ENCODE measurements at regions not wholly inside any gene's neighbourhood (a gene's known extent, or its start where the extent isn't known, plus 50 kb on each side); places are given as distances from the start of the nearest gene placed in this dataset.

DNA sequence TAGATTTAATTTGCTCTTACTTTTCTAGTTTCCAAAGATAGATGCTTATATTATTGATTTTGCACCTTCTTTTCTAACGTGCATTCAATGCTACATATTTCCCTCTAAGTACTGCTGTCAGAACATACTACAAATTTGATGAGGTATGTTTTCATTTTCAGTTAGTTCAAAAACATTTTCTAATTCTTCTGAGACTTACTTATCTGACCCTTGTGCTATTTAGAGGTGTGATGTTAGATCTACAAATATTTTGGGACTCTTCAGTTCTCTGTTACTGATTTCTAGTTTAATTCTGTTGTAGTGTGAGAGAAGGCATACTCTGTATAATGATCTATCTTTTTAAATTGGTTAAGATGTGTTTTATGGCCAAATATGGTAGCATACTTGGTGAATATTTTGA is 97.8 kb upstream of the TMEM168 start:
- intact Hi-C loops (cut with micrococcal nuclease), result no loop called here

DNA sequence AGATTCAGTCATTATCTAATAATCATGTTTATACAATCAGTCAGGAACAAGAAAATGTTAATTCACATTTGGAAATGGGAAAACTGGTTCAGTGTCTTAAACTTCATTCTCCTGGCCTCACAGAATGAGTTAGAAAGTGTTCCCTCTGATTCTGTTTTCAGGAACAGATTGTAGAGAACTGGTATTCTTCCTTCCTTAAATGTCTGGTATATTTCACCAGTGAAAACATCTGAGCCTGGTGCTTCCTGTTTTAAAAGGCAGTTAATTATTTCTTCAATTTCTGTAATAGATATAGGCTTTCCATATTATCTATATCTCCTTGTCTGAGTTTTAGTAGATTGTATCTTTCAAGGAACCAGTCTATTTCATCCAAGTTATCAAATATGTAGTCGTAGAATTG is 97.1 kb upstream of the TMEM168 start:
- intact Hi-C loops (cut with micrococcal nuclease), result no loop called here

DNA sequence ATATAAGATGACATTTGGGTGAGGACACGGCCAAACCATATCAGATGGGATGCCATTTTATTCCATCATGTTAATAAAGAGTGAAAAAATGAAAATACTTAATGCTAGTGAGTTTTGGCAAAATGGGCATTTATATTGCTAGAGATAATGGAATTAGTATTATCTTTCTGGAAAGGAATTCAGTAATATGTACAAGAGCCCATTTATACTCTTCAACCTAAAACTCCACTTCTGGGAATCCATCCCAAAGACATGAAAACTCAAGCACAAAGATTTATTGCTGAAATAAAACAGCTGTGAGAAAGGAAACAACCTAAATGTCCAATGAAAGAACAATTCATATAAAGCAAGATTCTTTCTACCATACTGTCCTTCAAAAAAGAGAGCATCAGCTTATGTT is 96.0 kb upstream of the TMEM168 start:
- intact Hi-C loops (cut with micrococcal nuclease), result no loop called here

DNA sequence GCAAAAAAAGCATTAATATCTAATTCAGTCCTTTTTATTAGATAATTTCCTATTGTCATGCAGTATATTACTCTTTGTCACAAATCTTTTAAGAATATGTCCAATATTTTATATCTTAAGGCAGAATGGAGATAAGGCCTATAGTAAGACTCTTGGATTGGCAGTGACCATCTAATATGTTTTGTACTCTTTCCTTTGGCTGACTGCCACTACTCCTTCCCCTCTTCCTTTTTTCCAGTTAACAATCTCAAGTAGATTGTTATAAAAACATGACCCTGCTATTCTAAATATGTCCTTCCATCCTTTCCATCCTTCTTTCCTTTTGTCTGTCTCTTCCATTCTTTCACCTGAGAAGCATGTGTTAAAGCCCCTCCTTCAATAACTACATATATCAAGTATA is 92.8 kb upstream of the TMEM168 start:
- intact Hi-C loops (cut with micrococcal nuclease), result no loop called here

DNA sequence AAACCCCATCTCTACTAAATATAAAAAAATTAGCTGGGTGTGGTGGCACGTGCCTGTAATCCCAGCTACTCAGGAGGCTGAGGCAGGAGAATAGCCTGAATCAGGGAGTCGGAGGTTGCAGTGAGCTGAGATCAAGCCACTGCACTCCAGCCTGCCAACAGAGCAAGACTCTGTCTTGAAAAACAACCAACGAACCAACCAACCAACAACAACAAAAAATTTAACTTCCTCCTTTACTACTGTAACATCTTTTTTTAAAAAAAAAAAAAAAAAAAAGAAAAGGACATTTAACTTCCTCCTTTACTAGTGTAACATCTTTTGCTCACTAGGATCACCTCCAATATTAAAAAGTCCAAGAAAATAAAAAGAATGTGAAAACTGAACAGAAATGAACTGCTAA is 92.3 kb upstream of the TMEM168 start:
- intact Hi-C loops (cut with micrococcal nuclease), result no loop called here

DNA sequence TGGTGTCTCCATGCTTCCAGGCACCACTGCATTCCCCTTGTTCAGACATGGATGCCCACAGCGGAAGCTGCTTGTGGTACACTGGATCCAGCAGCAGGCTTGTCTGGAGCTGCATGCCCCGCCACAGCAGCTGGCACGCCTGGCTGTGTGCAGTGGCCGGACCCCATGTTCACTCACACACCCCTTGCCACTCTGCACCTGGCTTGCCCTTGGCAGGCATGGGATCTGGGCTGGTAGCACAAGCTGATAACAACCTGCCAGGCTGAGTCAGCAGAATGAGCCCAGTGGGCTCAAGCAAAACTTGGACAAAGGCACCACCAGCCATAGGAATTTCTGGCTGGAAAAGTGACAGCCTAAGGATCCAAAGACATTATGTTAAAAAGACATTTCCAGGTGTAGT is 91.8 kb upstream of the TMEM168 start:
- intact Hi-C loops (cut with micrococcal nuclease), result no loop called here

DNA sequence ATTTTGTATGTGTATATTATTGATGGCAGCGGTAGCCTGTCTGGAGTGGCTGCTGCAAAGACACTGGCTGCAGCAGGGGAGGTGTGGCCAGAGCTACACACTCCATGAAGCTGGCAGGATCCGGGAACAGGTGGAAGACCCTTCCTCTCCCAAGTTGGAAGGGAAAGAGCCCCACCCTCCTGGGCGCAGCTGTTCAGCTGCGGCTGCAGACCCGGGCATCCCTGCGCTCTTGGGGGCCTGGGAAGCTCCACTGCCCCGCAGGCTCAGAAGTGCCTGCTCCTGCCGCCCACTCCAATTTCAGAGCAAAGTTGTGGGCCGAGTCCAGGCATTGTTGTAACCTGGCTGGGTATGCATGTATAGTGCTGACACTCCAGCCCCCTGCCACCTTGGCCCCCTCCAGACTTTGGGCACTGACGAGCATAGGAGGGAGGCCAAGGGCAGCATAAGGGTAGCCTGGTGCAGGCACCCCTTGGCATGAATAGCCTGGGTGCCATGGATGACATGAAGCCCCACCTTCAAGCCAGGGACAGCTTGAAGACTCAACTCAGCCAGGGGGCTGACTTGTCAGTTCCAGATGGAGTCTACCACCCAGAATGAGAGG is 90.7 kb upstream of the TMEM168 start:
- intact Hi-C loops (cut with micrococcal nuclease), result no loop called here

DNA sequence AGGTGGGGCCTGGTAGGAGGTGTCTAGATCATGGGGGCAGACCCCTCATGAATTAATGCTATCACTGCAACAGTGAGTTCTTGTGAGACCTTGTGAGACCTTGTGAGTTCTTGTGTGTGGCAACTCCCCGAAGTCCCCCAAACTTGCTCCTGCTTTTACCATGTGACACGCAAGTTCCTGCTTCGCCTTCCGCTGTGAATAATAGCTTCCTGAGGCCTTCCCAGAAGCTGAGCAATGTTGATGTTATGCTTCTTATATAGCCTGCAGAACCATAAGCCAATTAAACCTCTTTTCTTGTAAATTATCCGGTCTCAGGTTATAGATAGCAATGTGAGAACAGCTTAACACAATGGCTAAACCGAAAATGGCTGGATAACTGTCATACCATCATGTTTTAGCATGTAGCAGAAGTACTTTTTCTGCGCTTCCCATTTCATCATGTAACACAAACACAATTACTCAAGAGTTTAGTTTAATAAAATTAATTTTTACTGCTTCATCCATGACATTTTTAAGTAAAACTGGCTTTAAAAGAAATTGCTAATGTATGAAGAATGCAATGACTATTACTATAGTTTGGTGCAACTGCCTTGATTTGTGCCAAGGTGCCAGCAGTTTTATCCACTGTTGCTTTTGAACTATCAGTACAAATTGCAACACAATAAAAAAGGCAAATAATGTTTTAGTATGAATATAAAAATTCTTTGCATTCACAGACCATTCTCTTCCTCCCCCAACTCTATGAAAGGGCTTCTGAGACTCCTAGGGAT is 87.7 kb upstream of the TMEM168 start:
- intact Hi-C loops (cut with micrococcal nuclease), result no loop called here

DNA sequence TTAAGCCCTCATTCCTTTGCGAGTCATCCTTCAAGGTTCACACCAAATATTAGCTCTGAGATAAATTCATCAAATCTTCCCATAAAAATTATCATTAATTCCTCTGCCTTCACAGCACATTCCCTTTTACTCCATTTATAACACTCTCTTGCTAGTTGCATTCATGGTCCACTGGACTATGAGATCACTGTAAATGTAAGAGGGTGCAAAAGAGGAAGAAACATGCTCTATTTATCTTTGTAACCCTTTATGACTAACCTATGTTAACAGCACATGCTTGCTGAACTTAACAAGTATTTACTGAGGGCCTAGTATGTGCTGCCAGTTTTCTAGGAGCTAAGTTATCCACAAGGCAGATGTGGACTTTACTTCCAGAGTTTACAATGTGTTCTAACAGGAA is 86.7 kb upstream of the TMEM168 start:
- intact Hi-C loops (cut with micrococcal nuclease), result no loop called here

DNA sequence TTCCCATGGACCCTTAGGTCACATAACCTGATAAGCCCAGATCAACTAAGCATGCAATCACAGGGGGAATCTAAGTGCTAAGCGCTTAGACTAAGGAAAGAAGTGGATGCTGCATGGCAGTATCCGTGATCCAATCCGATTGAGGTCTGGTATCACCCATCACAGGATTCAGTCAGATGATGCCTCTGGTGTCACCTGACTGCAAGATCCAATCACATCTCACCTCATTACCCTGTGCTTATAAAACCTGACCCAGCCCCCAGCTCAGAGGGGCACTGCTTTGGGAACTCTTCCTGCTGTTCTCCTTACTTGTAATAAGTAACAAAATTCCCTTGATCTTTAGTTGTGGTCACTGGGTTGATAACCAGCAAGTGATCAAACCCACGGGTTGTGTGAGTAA is 84.7 kb upstream of the TMEM168 start:
- intact Hi-C loops (cut with micrococcal nuclease), result no loop called here

DNA sequence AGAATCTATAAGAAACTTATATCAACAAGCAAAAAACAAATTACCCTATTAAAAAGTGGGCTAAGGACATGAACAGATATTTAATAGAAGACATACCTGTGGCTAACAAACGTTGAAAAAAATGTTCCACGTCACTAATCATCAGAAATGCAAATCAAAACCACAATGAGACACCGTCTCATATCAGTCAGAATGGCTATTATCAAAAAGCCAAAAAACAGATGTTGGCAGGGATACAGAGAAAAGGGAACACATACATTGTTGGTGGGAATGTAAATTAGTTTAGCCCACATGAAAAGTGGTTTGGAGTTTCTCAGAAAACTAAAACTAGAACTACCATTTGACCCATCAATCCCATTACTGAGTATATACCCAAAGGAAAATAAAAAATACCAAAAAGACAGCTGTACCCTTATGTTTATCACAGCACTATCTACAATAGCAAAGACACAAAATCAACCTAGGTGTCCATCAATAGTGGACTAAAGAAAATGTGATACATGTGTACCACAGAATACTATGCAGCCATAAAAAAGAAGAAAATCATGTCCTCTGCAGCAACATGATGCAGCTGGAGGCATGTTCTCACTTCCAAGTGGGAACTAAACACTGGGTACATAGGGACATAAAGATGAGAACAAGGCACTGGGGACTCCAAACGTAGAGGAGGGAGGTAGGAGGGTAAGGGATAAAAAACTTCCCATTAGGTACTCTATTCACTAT is 83.8 kb upstream of the TMEM168 start:
- intact Hi-C loops (cut with micrococcal nuclease), result no loop called here

DNA sequence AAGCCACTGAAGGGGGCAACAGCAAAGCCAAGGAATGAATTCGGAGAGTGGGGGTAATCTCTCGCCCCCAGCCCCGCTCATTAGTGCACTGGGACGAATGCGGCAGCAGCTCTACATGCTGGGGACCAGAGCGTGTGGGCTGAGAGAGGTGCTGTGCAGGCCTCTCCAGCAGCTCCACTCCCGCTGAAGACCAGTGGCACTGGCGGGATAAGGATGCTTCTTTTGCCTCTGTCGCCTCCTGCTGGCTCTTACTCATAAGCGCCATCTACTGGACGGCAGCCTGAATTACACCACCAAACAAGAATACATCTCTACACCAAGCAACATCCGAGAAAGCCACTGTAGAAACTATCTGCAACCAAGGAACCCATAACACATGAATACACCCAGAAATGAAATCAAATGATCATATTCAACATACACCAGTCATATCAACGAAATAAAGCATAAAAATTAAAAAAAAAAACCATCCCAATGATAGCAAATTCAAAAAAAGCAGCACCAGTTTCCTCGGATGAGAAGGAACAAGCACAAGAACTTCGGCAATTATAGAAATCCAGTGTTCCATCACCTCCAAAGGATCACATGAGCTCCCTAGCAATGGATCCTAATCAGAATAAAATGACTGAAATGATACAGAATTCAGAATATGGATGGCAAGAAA is 79.0 kb upstream of the TMEM168 start:
- intact Hi-C loops (cut with micrococcal nuclease), result loop anchor here (1.0 to 5.0 kb wide), 3 partner anchors 77 to 319 kb away; partner anchors contain the start of gene TMEM168

DNA sequence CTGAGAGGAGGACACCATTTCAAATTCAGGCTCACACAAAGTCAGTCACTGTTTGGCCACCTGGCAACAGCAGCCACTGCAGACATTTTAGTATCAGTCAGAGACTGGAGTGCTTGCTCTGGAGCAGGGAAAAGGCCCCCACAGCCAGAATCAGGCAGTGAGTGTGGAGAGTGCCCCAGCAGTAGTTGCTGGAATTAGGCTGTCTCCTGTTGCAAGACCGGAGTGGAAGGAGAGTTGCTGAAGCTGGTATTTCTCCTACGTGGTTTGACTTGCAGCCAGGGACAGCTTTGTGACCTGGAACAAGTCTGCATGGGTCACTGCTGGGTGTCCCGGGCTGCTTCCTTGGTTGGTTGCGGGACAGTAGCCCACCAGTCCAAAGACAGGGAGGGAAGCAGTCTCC is 78.4 kb upstream of the TMEM168 start:
- intact Hi-C loops (cut with micrococcal nuclease), result loop anchor here (1.0 to 5.0 kb wide), 3 partner anchors 76 to 318 kb away; partner anchors contain the start of gene TMEM168

DNA sequence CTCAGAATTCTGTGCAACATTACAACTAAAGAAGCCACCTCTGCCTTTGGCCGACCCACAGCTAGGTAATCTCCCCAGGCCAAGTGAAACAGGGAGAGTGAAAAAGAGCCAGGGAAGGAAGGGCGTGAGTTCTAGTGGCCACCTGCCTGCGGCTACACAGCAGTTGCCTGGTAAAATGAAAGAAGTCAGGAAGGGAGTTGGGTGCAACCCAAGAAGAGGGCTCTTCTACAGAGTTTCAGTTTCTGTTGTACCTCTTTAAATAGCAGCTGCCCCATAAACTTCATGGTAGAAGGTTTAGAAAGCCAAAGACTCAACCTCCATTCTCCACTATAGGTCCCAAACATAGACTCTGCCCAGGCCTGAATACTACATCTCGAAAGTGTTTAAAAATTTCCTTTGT is 76.2 kb upstream of the TMEM168 start:
- intact Hi-C loops (cut with micrococcal nuclease), result loop anchor here (5.0 kb wide), 2 partner anchors 74 to 114 kb away; partner anchors contain the start of gene TMEM168

DNA sequence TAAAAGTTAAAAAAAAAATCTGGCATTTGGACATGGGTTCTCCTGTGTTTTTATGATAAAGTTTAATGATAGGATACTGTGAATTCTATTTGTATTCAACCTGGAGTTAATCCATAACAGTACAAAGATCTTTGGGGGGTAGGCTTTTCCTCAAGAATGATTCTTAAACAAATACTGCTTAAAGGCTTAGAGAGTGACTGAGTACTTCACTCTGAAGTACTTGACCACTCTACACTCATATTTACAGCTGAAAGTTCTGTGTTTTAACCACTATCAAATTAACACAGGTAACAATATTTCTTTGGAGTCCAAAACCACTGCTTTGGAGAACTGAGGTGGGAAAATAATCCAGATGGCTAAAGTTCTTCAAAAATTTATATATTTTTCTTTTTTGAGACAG is 74.2 kb upstream of the TMEM168 start:
- intact Hi-C loops (cut with micrococcal nuclease), result no loop called here

DNA sequence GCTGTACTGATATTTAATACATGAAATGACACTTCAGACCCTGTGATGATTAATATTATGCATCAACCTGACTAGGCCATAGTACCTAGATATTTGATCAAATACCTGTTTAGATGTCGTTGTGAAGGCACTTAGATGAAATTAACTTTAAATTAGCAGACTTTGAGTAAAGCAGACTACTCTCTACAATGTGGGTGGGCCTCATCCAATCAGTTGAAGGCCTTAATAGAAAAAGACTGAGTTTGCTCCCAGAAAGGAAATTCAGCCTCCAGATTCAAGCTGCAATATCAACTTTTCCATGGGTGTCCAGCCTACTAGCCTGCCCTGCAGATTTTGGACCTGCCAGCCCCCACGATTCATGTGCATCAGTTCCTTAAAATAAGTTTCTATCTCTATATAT is 68.6 kb upstream of the TMEM168 start:
- intact Hi-C loops (cut with micrococcal nuclease), result no loop called here

DNA sequence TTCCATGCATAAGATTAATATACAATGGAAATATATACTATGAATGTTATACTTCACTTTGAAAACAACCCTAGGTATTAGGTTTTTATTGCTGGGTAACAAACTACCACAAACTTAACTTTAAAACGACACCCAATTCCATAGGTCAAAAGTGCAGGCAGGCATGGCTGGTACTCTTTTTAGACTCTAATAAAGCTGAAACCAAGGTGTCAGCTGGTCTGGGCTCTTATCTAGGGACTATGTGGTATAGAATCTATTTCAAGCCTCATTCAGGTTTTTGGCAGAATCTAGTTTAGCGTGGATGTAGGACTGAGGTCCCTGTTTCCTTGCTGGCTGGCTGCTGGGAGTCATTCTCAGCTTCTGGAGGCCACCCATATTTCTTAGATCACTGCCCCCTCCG is 65.0 kb upstream of the TMEM168 start:
- intact Hi-C loops (cut with micrococcal nuclease), result no loop called here

DNA sequence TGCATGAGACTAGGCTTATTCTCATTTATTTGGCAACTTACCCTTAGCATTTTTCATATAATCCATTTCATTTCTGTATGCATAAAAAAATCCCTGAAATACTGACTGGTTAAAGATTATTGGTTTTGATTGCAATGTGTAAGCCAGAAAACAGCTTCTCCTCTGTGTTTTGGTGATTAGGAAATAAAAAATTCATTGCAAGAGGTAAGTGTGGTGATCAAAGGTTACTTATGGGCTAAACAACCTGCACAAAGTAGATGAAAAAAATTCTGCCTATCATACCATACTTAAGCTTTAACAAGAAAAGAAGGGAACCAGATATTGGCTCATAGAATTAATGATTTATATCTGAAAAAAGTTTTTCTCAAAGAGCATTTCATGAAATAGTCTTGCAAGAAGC is 64.0 kb upstream of the TMEM168 start:
- intact Hi-C loops (cut with micrococcal nuclease), result no loop called here

DNA sequence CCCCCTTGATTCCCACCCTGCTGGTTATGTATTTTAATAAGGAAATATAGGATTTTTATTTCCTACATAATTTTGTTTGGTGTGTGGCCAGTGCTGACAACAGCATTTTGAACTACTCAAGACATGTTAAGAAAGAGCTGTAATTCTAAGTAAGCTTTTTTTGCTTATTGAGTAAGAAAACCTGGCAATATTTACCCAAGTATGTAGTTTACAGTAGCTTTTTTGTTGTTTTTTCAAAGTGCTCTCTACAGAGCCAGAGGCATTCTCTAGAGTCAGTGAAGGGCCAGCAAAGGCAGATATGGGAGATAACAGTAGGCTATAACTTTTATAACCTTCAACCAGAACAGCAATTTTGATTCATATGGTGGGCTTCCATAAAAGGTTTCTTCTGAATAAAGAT is 63.2 kb upstream of the TMEM168 start:
- intact Hi-C loops (cut with micrococcal nuclease), result no loop called here

DNA sequence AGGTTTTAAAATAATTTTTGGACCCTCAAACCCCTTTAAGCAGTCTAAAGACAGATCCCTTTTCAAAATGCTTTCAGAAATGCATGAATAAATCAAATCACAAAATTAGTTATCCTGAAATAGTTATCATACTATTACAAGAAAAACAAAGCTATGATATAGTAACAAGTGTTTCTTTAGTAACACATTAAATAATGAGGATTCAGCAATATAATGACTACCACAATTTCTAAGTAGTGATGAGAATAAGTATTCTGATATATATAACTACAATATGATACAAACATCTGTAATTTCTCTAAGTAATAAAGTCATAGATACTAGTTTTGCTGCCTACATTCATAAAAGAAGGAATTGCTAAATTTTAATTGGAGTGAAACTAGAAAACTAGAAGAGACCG is 53.0 kb upstream of the TMEM168 start:
- intact Hi-C loops (cut with micrococcal nuclease), result no loop called here

Measured in T-helper 2 cell treated with Interferon-gamma antibody and Interleukin-4, amounts not matched to agents 100 ng/mL and 5 ng/mL, for 36 hours (primary cell).